ENCODE measurements at regions not wholly inside any gene's neighbourhood (a gene's known extent, or its start where the extent isn't known, plus 50 kb on each side); places are given as distances from the start of the nearest gene placed in this dataset.

GRCh38 chr7:25844102-25844870, 307.7 kb upstream of the NFE2L3 start:
- TF ChIP-seq CTCF (conservative IDR thresholded peaks at IDR 0.05; ENCODE audit: low read depth, low read length) (no peak), EZH2 (IDR thresholded peaks at IDR 0.05; ENCODE audit: borderline replicate concordance, low read depth, low read length, poor library complexity, severe bottlenecking) (no peak)
- DNase-seq (ENCODE audit: low spot score), result no peak
- POLR2A ChIA-PET (ENCODE audit: low non-redundant PET), result no interaction called here
- intact Hi-C loops (cut with micrococcal nuclease; ENCODE audit: unreplicated experiment), result no loop called here
- H3K4me3 ChIP-seq (ENCODE audit: low read depth, low read length, poor library complexity, severe bottlenecking), result no peak overlapping the region
- H3K27me3 ChIP-seq (replicated peaks; ENCODE audit: insufficient read depth, low read depth, low read length, poor library complexity), result no peaks in the 10 kb centered on the region
- H3K9me3 ChIP-seq (ENCODE audit: low read depth, low read length, poor library complexity, severe bottlenecking), result no peaks in the 10 kb centered on the region
- CTCF ChIA-PET, result interaction anchor here (1.9 kb wide), 1 partner anchor 10 kb away, joined by 6 read pairs; no protein-coding TSS in a partner anchor
- H3K4me1 ChIP-seq (ENCODE audit: insufficient read depth, low read length, poor library complexity, severe bottlenecking), result no peaks in the 10 kb centered on the region
- H3K27ac ChIP-seq (ENCODE audit: low read depth, low read length, poor library complexity, severe bottlenecking), result no peak overlapping the region
- H3K36me3 ChIP-seq (ENCODE audit: insufficient read depth, low read length, poor library complexity, severe bottlenecking), result no peaks in the 10 kb centered on the region
- no TSS peak for BruUV-seq (replicated peaks)

GRCh38 chr7:25845464-25845863, 306.5 kb upstream of the NFE2L3 start:
- no peak for DNase-seq (ENCODE audit: low spot score)
- intact Hi-C loops (cut with micrococcal nuclease; ENCODE audit: unreplicated experiment), result no loop called here
- Histone ChIP-seq H3K36me3 (ENCODE audit: insufficient read depth, low read length, poor library complexity, severe bottlenecking) (no peaks in the 10 kb centered on the region), H3K4me1 (ENCODE audit: insufficient read depth, low read length, poor library complexity, severe bottlenecking) (no peaks in the 10 kb centered on the region), H3K9me3 (ENCODE audit: low read depth, low read length, poor library complexity, severe bottlenecking) (no peaks in the 10 kb centered on the region), H3K27ac (ENCODE audit: low read depth, low read length, poor library complexity, severe bottlenecking) (no peak overlapping the region), H3K4me3 (ENCODE audit: low read depth, low read length, poor library complexity, severe bottlenecking) (no peak overlapping the region), H3K27me3 (replicated peaks; ENCODE audit: insufficient read depth, low read depth, low read length, poor library complexity) (no peaks in the 10 kb centered on the region)
- BruUV-seq (replicated peaks), result no TSS peak
- ChIA-PET CTCF (no interaction called here), POLR2A (ENCODE audit: low non-redundant PET) (no interaction called here)
- no peak for TF ChIP-seq CTCF (conservative IDR thresholded peaks at IDR 0.05; ENCODE audit: low read depth, low read length)
- no peak for TF ChIP-seq EZH2 (IDR thresholded peaks at IDR 0.05; ENCODE audit: borderline replicate concordance, low read depth, low read length, poor library complexity, severe bottlenecking)

GRCh38 chr7:25846722-25847121, 305.3 kb upstream of the NFE2L3 start:
- Histone ChIP-seq H3K9me3 (ENCODE audit: low read depth, low read length, poor library complexity, severe bottlenecking) (no peaks in the 10 kb centered on the region), H3K27ac (ENCODE audit: low read depth, low read length, poor library complexity, severe bottlenecking) (no peak overlapping the region), H3K4me3 (ENCODE audit: low read depth, low read length, poor library complexity, severe bottlenecking) (no peak overlapping the region), H3K27me3 (replicated peaks; ENCODE audit: insufficient read depth, low read depth, low read length, poor library complexity) (no peaks in the 10 kb centered on the region), H3K4me1 (ENCODE audit: insufficient read depth, low read length, poor library complexity, severe bottlenecking) (no peaks in the 10 kb centered on the region), H3K36me3 (ENCODE audit: insufficient read depth, low read length, poor library complexity, severe bottlenecking) (no peaks in the 10 kb centered on the region)
- CTCF ChIA-PET, result no interaction called here
- intact Hi-C loops (cut with micrococcal nuclease; ENCODE audit: unreplicated experiment), result no loop called here
- no peak for DNase-seq (ENCODE audit: low spot score)
- BruUV-seq (replicated peaks), result no TSS peak
- TF ChIP-seq CTCF (conservative IDR thresholded peaks at IDR 0.05; ENCODE audit: low read depth, low read length) (no peak), EZH2 (IDR thresholded peaks at IDR 0.05; ENCODE audit: borderline replicate concordance, low read depth, low read length, poor library complexity, severe bottlenecking) (no peak)
- POLR2A ChIA-PET (ENCODE audit: low non-redundant PET), result no interaction called here
